ENCODE measurements at regions not wholly inside any gene's neighbourhood (a gene's known extent, or its start where the extent isn't known, plus 50 kb on each side); places are given as distances from the start of the nearest gene placed in this dataset.

- no peak for TF ChIP-seq CTCF (IDR thresholded peaks at IDR 0.05; ENCODE audit: insufficient read depth, low read depth, low read length)
- no peak for TF ChIP-seq EZH2 (IDR thresholded peaks at IDR 0.05; ENCODE audit: insufficient read depth, low read length)
These were observed 227.4 kb upstream of the CFAP20DC start for GRCh38 chr3:59277201-59277600.
